Naive B cell (primary cell): ENCODE measurements at regions not wholly inside any gene's neighbourhood (a gene's known extent, or its start where the extent isn't known, plus 50 kb on each side); places are given as distances from the start of the nearest gene placed in this dataset.
A peak's percentile ranks its signal among the peaks of the same experiment; 100 is the strongest.
"Not testable (repeated sequence)": the region's sequence is repeated elsewhere in the genome, so short reads cannot be mapped to it uniquely, and the experiment has no call there.

Experiments used
- ATAC-seq, 2 donors: fragments of 150-1000 bp; cut with Tn5 transposase; 2 replicates each; pipeline ENCODE4 v1.10.0; 2021; ENCODE audit warnings: low read depth in 2 of 2, mild to moderate bottlenecking in 2 of 2, moderate library complexity in 2 of 2
- DNase-seq: peaks from one replicate; pipeline ENCODE4 v3.0.0; 2022
- H3K27ac Mint-ChIP-seq, 6 donors: one replicate each; pipeline ENCODE4 v1.8.0; 2020 to 2022; ENCODE audit warnings: mild to moderate bottlenecking in 6 of 6, mixed read lengths in 6 of 6, moderate library complexity in 5 of 6, inconsistent platforms in 2 of 6
- H3K27me3 Mint-ChIP-seq, 3 donors: one replicate each; pipeline ENCODE4 v1.8.0; 2021 to 2022; ENCODE audit warnings: mixed read lengths in 3 of 3, mild to moderate bottlenecking in 1 of 3
- H3K36me3 Mint-ChIP-seq, 2 donors: one replicate each; pipeline ENCODE4 v1.8.0; 2020 to 2022; ENCODE audit warnings: mixed read lengths in 2 of 2, inconsistent platforms in 1 of 2, mild to moderate bottlenecking in 1 of 2
- H3K4me1 Mint-ChIP-seq, 3 donors: one replicate each; pipeline ENCODE4 v1.8.0; 2020 to 2022; ENCODE audit warnings: mixed read lengths in 3 of 3, inconsistent platforms in 1 of 3, mild to moderate bottlenecking in 1 of 3, moderate library complexity in 1 of 3
- H3K4me3 Mint-ChIP-seq, 8 donors: one replicate each; pipeline ENCODE4 v1.8.0; 2020 to 2022; ENCODE audit warnings: mild to moderate bottlenecking in 8 of 8, mixed read lengths in 8 of 8, moderate library complexity in 8 of 8, inconsistent platforms in 2 of 8
- H3K9me3 Mint-ChIP-seq, 7 donors: one replicate each; pipeline ENCODE4 v1.8.0; 2020 to 2022; ENCODE audit warnings: mixed read lengths in 7 of 7, mild to moderate bottlenecking in 5 of 7, inconsistent platforms in 2 of 7, moderate library complexity in 1 of 7

GRCh38 chr5:163252950-163253349 lies 184.4 kb upstream of the CCNG1 start:
- no peak overlapping the region for H3K4me3 Mint-ChIP-seq
- peaks cover 0 to 7% (median 0%) of the 10 kb centered on the region in 7 donors for H3K9me3 Mint-ChIP-seq
- no peak for ATAC-seq
- no peak overlapping the region for H3K27ac Mint-ChIP-seq
- peaks cover 0 to 11% (median 0%) of the 10 kb centered on the region in 3 donors for H3K27me3 Mint-ChIP-seq
- no peaks in the 10 kb centered on the region for H3K36me3 Mint-ChIP-seq
- DNase-seq: no peak
- H3K4me1 Mint-ChIP-seq: no peaks in the 10 kb centered on the region

- no peak overlapping the region for H3K4me3 Mint-ChIP-seq
- no peak for DNase-seq
- H3K4me1 Mint-ChIP-seq: no peaks in the 10 kb centered on the region
- H3K9me3 Mint-ChIP-seq: peaks cover 0 to 19% (median 5%) of the 10 kb centered on the region in 7 donors
- ATAC-seq: no peak
- peaks cover 0 to 6% (median 0%) of the 10 kb centered on the region in 3 donors for H3K27me3 Mint-ChIP-seq
- no peak overlapping the region for H3K27ac Mint-ChIP-seq
- H3K36me3 Mint-ChIP-seq: no peaks in the 10 kb centered on the region
Measured at GRCh38 chr5:163259495-163259894, 177.9 kb upstream of the CCNG1 start.

GRCh38 chr5:163260471-163260870 lies 176.9 kb upstream of the CCNG1 start:
- no peak overlapping the region for H3K27ac Mint-ChIP-seq
- H3K9me3 Mint-ChIP-seq: peaks cover 0 to 19% (median 5%) of the 10 kb centered on the region in 7 donors
- DNase-seq (no peak), ATAC-seq (no peak)
- no peaks in the 10 kb centered on the region for H3K27me3 Mint-ChIP-seq
- no peaks in the 10 kb centered on the region for H3K4me1 Mint-ChIP-seq
- H3K4me3 Mint-ChIP-seq: no peak overlapping the region
- no peaks in the 10 kb centered on the region for H3K36me3 Mint-ChIP-seq

GRCh38 chr5:163260961-163261360 lies 176.4 kb upstream of the CCNG1 start:
- H3K9me3 Mint-ChIP-seq: peaks cover 0 to 19% (median 5%) of the 10 kb centered on the region in 7 donors
- no peak for DNase-seq
- no peak for ATAC-seq
- H3K4me1 Mint-ChIP-seq: no peaks in the 10 kb centered on the region
- H3K4me3 Mint-ChIP-seq: peak overlapping the region in 1 of 8 donors; percentile 8
- no peaks in the 10 kb centered on the region for H3K36me3 Mint-ChIP-seq
- H3K27me3 Mint-ChIP-seq: no peaks in the 10 kb centered on the region
- no peak overlapping the region for H3K27ac Mint-ChIP-seq

- Mint-ChIP-seq H3K9me3 (peaks cover 0 to 19% (median 5%) of the 10 kb centered on the region in 7 donors), H3K36me3 (no peaks in the 10 kb centered on the region), H3K27me3 (no peaks in the 10 kb centered on the region), H3K4me1 (no peaks in the 10 kb centered on the region), H3K27ac (no peak overlapping the region), H3K4me3 (no peak overlapping the region)
- no peak for ATAC-seq
- no peak for DNase-seq
Measured at GRCh38 chr5:163261647-163262269, 175.6 kb upstream of the CCNG1 start.

GRCh38 chr5:163266249-163266648 lies 171.1 kb upstream of the CCNG1 start:
- H3K27ac Mint-ChIP-seq, H3K27me3 Mint-ChIP-seq, ATAC-seq, H3K4me3 Mint-ChIP-seq, H3K4me1 Mint-ChIP-seq, DNase-seq, H3K36me3 Mint-ChIP-seq: not testable (repeated sequence)
- peaks cover 0 to 18% (median 5%) of the 10 kb centered on the region in 7 donors for H3K9me3 Mint-ChIP-seq

- no peaks in the 10 kb centered on the region for H3K4me1 Mint-ChIP-seq
- DNase-seq (no peak), ATAC-seq (no peak)
- no peaks in the 10 kb centered on the region for H3K27me3 Mint-ChIP-seq
- H3K36me3 Mint-ChIP-seq: no peaks in the 10 kb centered on the region
- no peak overlapping the region for H3K4me3 Mint-ChIP-seq
- no peak overlapping the region for H3K27ac Mint-ChIP-seq
- peaks cover 2 to 13% (median 5%) of the 10 kb centered on the region in 7 donors for H3K9me3 Mint-ChIP-seq
Measured at GRCh38 chr5:163269624-163270023, 167.8 kb upstream of the CCNG1 start.

GRCh38 chr5:163276466-163276865 lies 160.9 kb upstream of the CCNG1 start:
- H3K4me3 Mint-ChIP-seq: no peak overlapping the region
- H3K4me1 Mint-ChIP-seq: no peaks in the 10 kb centered on the region
- peaks cover 3 to 17% (median 8%) of the 10 kb centered on the region in 7 donors for H3K9me3 Mint-ChIP-seq
- no peak overlapping the region for H3K27ac Mint-ChIP-seq
- no peak for ATAC-seq
- no peaks in the 10 kb centered on the region for H3K36me3 Mint-ChIP-seq
- no peak for DNase-seq
- no peaks in the 10 kb centered on the region for H3K27me3 Mint-ChIP-seq

GRCh38 chr5:163280897-163281296 lies 156.5 kb upstream of the CCNG1 start:
- not testable (repeated sequence) for ATAC-seq, H3K4me3 Mint-ChIP-seq, H3K27me3 Mint-ChIP-seq, H3K27ac Mint-ChIP-seq, H3K4me1 Mint-ChIP-seq, H3K9me3 Mint-ChIP-seq, H3K36me3 Mint-ChIP-seq, DNase-seq

- ATAC-seq (no peak), DNase-seq (no peak)
- Mint-ChIP-seq H3K4me1 (no peaks in the 10 kb centered on the region), H3K36me3 (no peaks in the 10 kb centered on the region), H3K9me3 (peaks cover 3 to 8% (median 4%) of the 10 kb centered on the region in 7 donors), H3K4me3 (no peak overlapping the region), H3K27me3 (no peaks in the 10 kb centered on the region), H3K27ac (no peak overlapping the region)
Measured at GRCh38 chr5:163281512-163281911, 155.9 kb upstream of the CCNG1 start.

- H3K27me3 Mint-ChIP-seq: peaks cover 0 to 11% (median 8%) of the 10 kb centered on the region in 3 donors
- H3K4me1 Mint-ChIP-seq: no peaks in the 10 kb centered on the region
- H3K36me3 Mint-ChIP-seq: no peaks in the 10 kb centered on the region
- ATAC-seq: no peak
- H3K27ac Mint-ChIP-seq: no peak overlapping the region
- no peak for DNase-seq
- no peak overlapping the region for H3K4me3 Mint-ChIP-seq
- H3K9me3 Mint-ChIP-seq: peaks cover 0 to 7% (median 4%) of the 10 kb centered on the region in 7 donors
Measured at GRCh38 chr5:163293836-163294235, 143.6 kb upstream of the CCNG1 start.

- no peak overlapping the region for H3K27ac Mint-ChIP-seq
- peaks cover 7 to 15% (median 7%) of the 10 kb centered on the region in 3 donors for H3K27me3 Mint-ChIP-seq
- no peaks in the 10 kb centered on the region for H3K4me1 Mint-ChIP-seq
- ATAC-seq (no peak), DNase-seq (no peak)
- no peaks in the 10 kb centered on the region for H3K36me3 Mint-ChIP-seq
- no peaks in the 10 kb centered on the region for H3K9me3 Mint-ChIP-seq
- no peak overlapping the region for H3K4me3 Mint-ChIP-seq
Measured at GRCh38 chr5:163303718-163304117, 133.7 kb upstream of the CCNG1 start.

- peaks cover 0 to 10% (median 7%) of the 10 kb centered on the region in 3 donors for H3K27me3 Mint-ChIP-seq
- H3K9me3 Mint-ChIP-seq: no peaks in the 10 kb centered on the region
- no peaks in the 10 kb centered on the region for H3K36me3 Mint-ChIP-seq
- no peak overlapping the region for H3K27ac Mint-ChIP-seq
- no peaks in the 10 kb centered on the region for H3K4me1 Mint-ChIP-seq
- DNase-seq: no peak
- ATAC-seq: no peak
- H3K4me3 Mint-ChIP-seq: no peak overlapping the region
Measured at GRCh38 chr5:163305655-163306054, 131.7 kb upstream of the CCNG1 start.

GRCh38 chr5:163306421-163306820 lies 131.0 kb upstream of the CCNG1 start:
- Mint-ChIP-seq H3K27me3 (peaks cover 0 to 8% (median 7%) of the 10 kb centered on the region in 3 donors), H3K4me3 (no peak overlapping the region), H3K4me1 (no peaks in the 10 kb centered on the region), H3K9me3 (peaks cover 0 to under 1% (median 0%) of the 10 kb centered on the region in 7 donors), H3K36me3 (no peaks in the 10 kb centered on the region), H3K27ac (no peak overlapping the region)
- no peak for DNase-seq
- no peak for ATAC-seq
